ENCODE measurements at regions not wholly inside any gene's neighbourhood (a gene's known extent, or its start where the extent isn't known, plus 50 kb on each side); places are given as distances from the start of the nearest gene placed in this dataset.
A peak's percentile ranks its signal among the peaks of the same experiment; 100 is the strongest.

DNA sequence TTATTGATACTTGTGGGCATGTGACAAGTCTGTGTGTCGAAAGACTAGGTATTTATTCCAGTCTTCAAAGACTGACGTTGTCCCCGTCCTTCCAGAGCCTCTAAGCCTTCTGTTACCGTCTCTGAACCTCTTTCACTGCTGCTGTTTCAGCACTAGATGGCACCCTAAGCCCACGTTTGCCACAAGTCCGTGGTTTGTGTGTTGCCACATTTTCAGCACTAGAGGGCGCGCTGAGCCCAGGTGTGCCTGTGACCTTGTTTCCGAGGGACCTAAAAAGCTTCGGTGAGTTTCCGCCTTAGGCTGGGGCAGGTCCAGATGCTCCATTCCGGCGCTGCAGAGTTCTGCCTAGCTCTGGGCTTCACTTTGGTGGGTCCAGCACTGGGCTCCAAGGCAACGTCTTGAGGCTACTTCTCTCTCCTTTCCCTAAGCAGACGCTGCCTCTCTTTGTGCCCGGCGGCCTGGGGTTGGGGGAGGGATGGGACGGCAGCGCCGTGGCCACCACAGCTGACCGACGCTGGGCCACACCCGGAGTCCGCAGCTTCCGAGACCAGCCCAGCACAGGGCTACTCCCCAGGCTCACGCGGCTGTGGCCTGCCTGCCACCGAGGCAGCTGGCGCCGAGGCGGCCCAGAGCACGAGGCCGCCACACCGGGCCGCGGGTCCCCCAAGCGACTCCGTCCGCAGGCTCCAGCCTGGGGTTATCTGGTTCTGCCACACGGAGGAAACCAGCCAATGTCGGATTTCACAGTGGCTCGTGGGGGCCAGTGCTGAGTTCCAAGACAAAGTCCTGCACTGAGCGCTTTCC is 520.2 kb downstream of the REEP3 start (continued):
- TF ChIP-seq GLI2 (tag by site-specific recombination; IDR thresholded peaks at IDR 0.05; ENCODE audit: borderline replicate concordance, low read depth) = no peak
- TF ChIP-seq SETDB1 (IDR thresholded peaks at IDR 0.05; ENCODE audit: insufficient read length, low read length) = no peak
- no peak for TF ChIP-seq ZNF174 (tag by site-specific recombination; IDR thresholded peaks at IDR 0.05)
- TF ChIP-seq ZEB2 (tag by site-specific recombination; IDR thresholded peaks at IDR 0.05) = peak; percentile 49; the same call in 1 of the 2 replicates
- TF ChIP-seq SALL2 (tag by site-specific recombination; IDR thresholded peaks at IDR 0.05; ENCODE audit: borderline replicate concordance) = no peak
- TF ChIP-seq ZNF704 (tag by site-specific recombination; IDR thresholded peaks at IDR 0.05) = no peak
- 0 out of 2 replicates have a peak, but pooled peaks have one; percentile 34 for TF ChIP-seq SP7 (tag by site-specific recombination; IDR thresholded peaks at IDR 0.05)
- peak; percentile 68; the same call in 1 of the 2 replicates for TF ChIP-seq ZNF391 (tag by site-specific recombination; IDR thresholded peaks at IDR 0.05; ENCODE audit: borderline replicate concordance, low read depth)
- TF ChIP-seq, protein P1, sequence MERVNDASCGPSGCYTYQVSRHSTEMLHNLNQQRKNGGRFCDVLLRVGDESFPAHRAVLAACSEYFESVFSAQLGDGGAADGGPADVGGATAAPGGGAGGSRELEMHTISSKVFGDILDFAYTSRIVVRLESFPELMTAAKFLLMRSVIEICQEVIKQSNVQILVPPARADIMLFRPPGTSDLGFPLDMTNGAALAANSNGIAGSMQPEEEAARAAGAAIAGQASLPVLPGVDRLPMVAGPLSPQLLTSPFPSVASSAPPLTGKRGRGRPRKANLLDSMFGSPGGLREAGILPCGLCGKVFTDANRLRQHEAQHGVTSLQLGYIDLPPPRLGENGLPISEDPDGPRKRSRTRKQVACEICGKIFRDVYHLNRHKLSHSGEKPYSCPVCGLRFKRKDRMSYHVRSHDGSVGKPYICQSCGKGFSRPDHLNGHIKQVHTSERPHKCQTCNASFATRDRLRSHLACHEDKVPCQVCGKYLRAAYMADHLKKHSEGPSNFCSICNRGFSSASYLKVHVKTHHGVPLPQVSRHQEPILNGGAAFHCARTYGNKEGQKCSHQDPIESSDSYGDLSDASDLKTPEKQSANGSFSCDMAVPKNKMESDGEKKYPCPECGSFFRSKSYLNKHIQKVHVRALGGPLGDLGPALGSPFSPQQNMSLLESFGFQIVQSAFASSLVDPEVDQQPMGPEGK (tag by site-specific recombination; IDR thresholded peaks at IDR 0.05) = no peak
- 0 out of 2 replicates have a peak, but pooled peaks have one; percentile 17 for TF ChIP-seq ZBTB17 (tag by site-specific recombination; IDR thresholded peaks at IDR 0.05)
- no peak for TF ChIP-seq ZNF138 (tag by site-specific recombination; IDR thresholded peaks at IDR 0.05; ENCODE audit: borderline replicate concordance)
- no peak for TF ChIP-seq ZNF157 (tag by site-specific recombination; IDR thresholded peaks at IDR 0.05)
- TF ChIP-seq, protein P2, sequence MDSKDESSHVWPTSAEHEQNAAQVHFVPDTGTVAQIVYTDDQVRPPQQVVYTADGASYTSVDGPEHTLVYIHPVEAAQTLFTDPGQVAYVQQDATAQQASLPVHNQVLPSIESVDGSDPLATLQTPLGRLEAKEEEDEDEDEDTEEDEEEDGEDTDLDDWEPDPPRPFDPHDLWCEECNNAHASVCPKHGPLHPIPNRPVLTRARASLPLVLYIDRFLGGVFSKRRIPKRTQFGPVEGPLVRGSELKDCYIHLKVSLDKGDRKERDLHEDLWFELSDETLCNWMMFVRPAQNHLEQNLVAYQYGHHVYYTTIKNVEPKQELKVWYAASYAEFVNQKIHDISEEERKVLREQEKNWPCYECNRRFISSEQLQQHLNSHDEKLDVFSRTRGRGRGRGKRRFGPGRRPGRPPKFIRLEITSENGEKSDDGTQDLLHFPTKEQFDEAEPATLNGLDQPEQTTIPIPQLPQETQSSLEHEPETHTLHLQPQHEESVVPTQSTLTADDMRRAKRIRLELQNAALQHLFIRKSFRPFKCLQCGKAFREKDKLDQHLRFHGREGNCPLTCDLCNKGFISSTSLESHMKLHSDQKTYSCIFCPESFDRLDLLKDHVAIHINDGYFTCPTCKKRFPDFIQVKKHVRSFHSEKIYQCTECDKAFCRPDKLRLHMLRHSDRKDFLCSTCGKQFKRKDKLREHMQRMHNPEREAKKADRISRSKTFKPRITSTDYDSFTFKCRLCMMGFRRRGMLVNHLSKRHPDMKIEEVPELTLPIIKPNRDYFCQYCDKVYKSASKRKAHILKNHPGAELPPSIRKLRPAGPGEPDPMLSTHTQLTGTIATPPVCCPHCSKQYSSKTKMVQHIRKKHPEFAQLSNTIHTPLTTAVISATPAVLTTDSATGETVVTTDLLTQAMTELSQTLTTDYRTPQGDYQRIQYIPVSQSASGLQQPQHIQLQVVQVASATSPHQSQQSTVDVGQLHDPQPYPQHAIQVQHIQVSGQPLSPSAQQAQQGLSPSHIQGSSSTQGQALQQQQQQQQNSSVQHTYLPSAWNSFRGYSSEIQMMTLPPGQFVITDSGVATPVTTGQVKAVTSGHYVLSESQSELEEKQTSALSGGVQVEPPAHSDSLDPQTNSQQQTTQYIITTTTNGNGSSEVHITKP (tag by site-specific recombination; IDR thresholded peaks at IDR 0.05) = no peak
- TF ChIP-seq, protein P3, sequence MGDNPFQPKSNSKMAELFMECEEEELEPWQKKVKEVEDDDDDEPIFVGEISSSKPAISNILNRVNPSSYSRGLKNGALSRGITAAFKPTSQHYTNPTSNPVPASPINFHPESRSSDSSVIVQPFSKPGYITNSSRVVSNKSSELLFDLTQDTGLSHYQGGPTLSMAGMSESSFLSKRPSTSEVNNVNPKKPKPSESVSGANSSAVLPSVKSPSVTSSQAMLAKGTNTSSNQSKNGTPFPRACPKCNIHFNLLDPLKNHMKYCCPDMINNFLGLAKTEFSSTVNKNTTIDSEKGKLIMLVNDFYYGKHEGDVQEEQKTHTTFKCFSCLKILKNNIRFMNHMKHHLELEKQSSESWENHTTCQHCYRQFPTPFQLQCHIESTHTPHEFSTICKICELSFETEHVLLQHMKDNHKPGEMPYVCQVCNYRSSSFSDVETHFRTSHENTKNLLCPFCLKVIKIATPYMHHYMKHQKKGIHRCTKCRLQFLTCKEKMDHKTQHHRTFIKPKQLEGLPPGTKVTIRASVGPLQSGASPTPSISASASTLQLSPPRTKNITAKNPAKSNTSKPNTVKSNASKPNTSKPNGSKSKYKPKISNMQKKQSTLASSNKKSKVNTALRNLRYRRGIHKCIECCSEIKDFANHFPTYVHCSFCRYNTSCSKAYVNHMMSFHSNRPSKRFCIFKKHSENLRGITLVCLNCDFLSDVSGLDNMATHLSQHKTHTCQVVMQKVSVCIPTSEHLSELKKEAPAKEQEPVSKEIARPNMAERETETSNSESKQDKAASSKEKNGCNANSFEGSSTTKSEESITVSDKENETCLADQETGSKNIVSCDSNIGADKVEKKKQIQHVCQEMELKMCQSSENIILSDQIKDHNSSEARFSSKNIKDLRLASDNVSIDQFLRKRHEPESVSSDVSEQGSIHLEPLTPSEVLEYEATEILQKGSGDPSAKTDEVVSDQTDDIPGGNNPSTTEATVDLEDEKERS (tag by site-specific recombination; IDR thresholded peaks at IDR 0.05) = no peak
- no peak for TF ChIP-seq ZNF335 (tag by site-specific recombination; conservative IDR thresholded peaks at IDR 0.05)
- no peak for TF ChIP-seq ZFP41 (tag by site-specific recombination; IDR thresholded peaks at IDR 0.05; ENCODE audit: borderline replicate concordance)
- TF ChIP-seq ZNF433 (tag by site-specific recombination; IDR thresholded peaks at IDR 0.05; ENCODE audit: low read depth) = no peak
- TF ChIP-seq GFI1B (tag by site-specific recombination; IDR thresholded peaks at IDR 0.05) = no peak
- TF ChIP-seq ZNF596 (tag by site-specific recombination; IDR thresholded peaks at IDR 0.05) = no peak
- TF ChIP-seq, protein P4, sequence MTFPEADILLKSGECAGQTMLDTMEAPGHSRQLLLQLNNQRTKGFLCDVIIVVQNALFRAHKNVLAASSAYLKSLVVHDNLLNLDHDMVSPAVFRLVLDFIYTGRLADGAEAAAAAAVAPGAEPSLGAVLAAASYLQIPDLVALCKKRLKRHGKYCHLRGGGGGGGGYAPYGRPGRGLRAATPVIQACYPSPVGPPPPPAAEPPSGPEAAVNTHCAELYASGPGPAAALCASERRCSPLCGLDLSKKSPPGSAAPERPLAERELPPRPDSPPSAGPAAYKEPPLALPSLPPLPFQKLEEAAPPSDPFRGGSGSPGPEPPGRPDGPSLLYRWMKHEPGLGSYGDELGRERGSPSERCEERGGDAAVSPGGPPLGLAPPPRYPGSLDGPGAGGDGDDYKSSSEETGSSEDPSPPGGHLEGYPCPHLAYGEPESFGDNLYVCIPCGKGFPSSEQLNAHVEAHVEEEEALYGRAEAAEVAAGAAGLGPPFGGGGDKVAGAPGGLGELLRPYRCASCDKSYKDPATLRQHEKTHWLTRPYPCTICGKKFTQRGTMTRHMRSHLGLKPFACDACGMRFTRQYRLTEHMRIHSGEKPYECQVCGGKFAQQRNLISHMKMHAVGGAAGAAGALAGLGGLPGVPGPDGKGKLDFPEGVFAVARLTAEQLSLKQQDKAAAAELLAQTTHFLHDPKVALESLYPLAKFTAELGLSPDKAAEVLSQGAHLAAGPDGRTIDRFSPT (tag by site-specific recombination; IDR thresholded peaks at IDR 0.05) = no peak
